PC-3 (cell line): ENCODE measurements at regions not wholly inside any gene's neighbourhood (a gene's known extent, or its start where the extent isn't known, plus 50 kb on each side); places are given as distances from the start of the nearest gene placed in this dataset.

Source experiments
- ATAC-seq: fragments of 200-7000 bp; cut with Tn5 transposase; 2 replicates; pipeline ENCODE4 v1.9.1; 2020; ENCODE audit warnings: mild to moderate bottlenecking, moderate library complexity
- BruUV-seq: library from RNA; stranded (reverse); fragments of 400-500 nt; replicated peaks from 2 replicates; lab custom pipeline; 2021; lab: Mats Ljungman, UMichigan
- CTCF ChIA-PET: fragments of 300-600 bp; sonication (Branson Sonifier 250); formaldehyde crosslinking; loops from one replicate; lab custom pipeline; 2022; ENCODE audit warnings: antibody characterized with exemption; lab: Charles Lee
- POLR2A ChIA-PET: fragments of 300-600 bp; sonication (Branson Sonifier 250); formaldehyde crosslinking; loops from one replicate; lab custom pipeline; 2022; ENCODE audit warnings: antibody characterized with exemption; ENCODE audit not compliant: unreplicated experiment; lab: Charles Lee
- DNase-seq: peaks from one replicate; pipeline ENCODE4 v3.0.0-alpha.2; 2015
- H2AFZ ChIP-seq: fragments of 300-600 bp; sonication (generic); 2 replicates; pipeline ENCODE4 v1.6.0; 2016; ENCODE audit warnings: antibody characterized with exemption, low read length
- H3F3A ChIP-seq: fragments of 300-600 bp; sonication (generic); one replicate; pipeline ENCODE4 v1.6.0; 2017; ENCODE audit warnings: antibody characterized with exemption, low read length, control low read depth, mild to moderate bottlenecking; ENCODE audit not compliant: unreplicated experiment
- H3K27ac ChIP-seq: fragments of 300-600 bp; sonication (generic); 2 replicates; pipeline ENCODE4 v1.5.1; 2016; ENCODE audit warnings: mild to moderate bottlenecking, low read length
- H3K27me3 ChIP-seq: fragments of 300-600 bp; sonication (generic); 2 replicates; pipeline ENCODE4 v1.6.1; 2016; ENCODE audit warnings: low read length, mixed read lengths
- H3K36me3 ChIP-seq: fragments of 300-600 bp; sonication (generic); 2 replicates; pipeline ENCODE4 v1.6.1; 2016; ENCODE audit warnings: low read depth, mixed run types, low read length, mixed read lengths
- H3K4me1 ChIP-seq: fragments of 300-600 bp; sonication (generic); 2 replicates; pipeline ENCODE4 v1.5.1; 2016; ENCODE audit warnings: low read length; ENCODE audit not compliant: insufficient read depth
- H3K4me2 ChIP-seq: fragments of 300-600 bp; sonication (generic); 2 replicates; pipeline ENCODE4 v1.6.0; 2016; ENCODE audit warnings: low read length
- H3K4me3 ChIP-seq: fragments of 300-600 bp; sonication (generic); 2 replicates; pipeline ENCODE4 v1.5.1; 2016; ENCODE audit warnings: mild to moderate bottlenecking, low read length, mixed read lengths
- H3K79me2 ChIP-seq: fragments of 300-600 bp; sonication (generic); 2 replicates; pipeline ENCODE4 v1.6.1; 2017; ENCODE audit warnings: low read length, mixed read lengths
- H3K9ac ChIP-seq: fragments of 300-600 bp; sonication (generic); 2 replicates; pipeline ENCODE4 v1.6.0; 2016; ENCODE audit warnings: mild to moderate bottlenecking, low read length
- H3K9me2 ChIP-seq: fragments of 300-600 bp; sonication (generic); replicated peaks from 2 replicates; pipeline ENCODE4 v1.6.1; 2016; ENCODE audit warnings: mixed run types, low read length, mixed read lengths
- H3K9me3 ChIP-seq: fragments of 300-600 bp; sonication (generic); 2 replicates; pipeline ENCODE4 v1.6.1; 2016; ENCODE audit warnings: low read length, mixed read lengths
- H4K20me1 ChIP-seq: fragments of 300-600 bp; sonication (generic); 2 replicates; pipeline ENCODE4 v1.6.1; 2016; ENCODE audit warnings: low read length, mixed read lengths
- CTCF ChIP-seq: fragments of 300-600 bp; sonication (generic); conservative IDR thresholded peaks from 2 replicates; pipeline ENCODE4 v1.5.1; 2017; ENCODE audit warnings: antibody characterized with exemption, low read depth, mild to moderate bottlenecking, low read length
- EZH2 ChIP-seq: fragments of 300-600 bp; sonication (generic); IDR thresholded peaks from one replicate; pipeline ENCODE4 v1.6.1; 2017; ENCODE audit warnings: antibody characterized with exemption, mild to moderate bottlenecking, low read length; ENCODE audit not compliant: unreplicated experiment
- EZH2phosphoT487 ChIP-seq: fragments of 300-600 bp; sonication (generic); IDR thresholded peaks from 2 replicates; pipeline ENCODE4 v1.6.1; 2018; ENCODE audit warnings: mild to moderate bottlenecking, antibody characterized with exemption, low read length, borderline replicate concordance
- intact Hi-C: fragments of 100-400 bp; cut with micrococcal nuclease; formaldehyde crosslinking; loops from 2 replicates; pipeline ENCODE4 v1.9.0; 2023

DNA sequence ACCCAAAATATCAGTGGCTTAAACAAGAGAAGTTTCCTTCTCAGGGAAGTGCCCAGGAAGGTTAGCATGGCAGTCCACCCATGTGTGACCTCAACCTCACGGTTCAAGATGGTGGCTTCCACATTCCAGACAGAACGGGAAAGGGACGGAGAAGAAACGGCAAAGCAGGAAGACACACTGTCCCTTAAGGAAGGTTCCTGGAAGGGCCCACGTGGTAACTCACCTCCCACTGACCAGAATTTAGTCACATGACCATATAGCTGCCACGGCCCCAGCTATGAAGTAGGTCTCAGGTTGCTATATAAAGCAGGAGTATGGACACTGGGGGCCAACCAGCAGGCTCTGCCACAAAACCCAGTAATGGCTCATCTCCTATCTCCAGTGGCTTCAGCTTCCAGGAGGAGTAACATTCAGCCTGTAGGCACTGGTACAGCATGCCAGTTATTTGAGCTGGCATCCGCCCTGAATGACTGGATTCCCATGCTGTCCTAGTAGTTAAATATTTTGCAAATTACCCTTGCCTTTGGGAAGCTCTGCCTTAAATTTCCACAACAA, 278.5 kb upstream of the KLF14 start:
- intact Hi-C loops, result no loop called here
- TF ChIP-seq CTCF (no peak), EZH2 (no peak), EZH2phosphoT487 (no peak)
- H3K9me3 ChIP-seq, result no peaks in the 10 kb centered on the region
- H3K79me2 ChIP-seq, result peaks cover 64% of the 10 kb centered on the region
- H3K4me2 ChIP-seq, result no peak overlapping the region
- no peak overlapping the region for H3K4me3 ChIP-seq
- H3F3A ChIP-seq, result peaks cover 9% of the 10 kb centered on the region
- peaks cover 56% of the 10 kb centered on the region for H3K4me1 ChIP-seq
- no peaks in the 10 kb centered on the region for H4K20me1 ChIP-seq
- CTCF ChIA-PET, result interaction anchor here (0.6 kb wide), 1 partner anchor 21 kb away, joined by 4 read pairs; no protein-coding TSS in a partner anchor
- POLR2A ChIA-PET, result no interaction called here
- H3K9me2 ChIP-seq, result no peaks in the 10 kb centered on the region
- DNase-seq (no peak), ATAC-seq (no peak)
- BruUV-seq, result no TSS peak
- no peaks in the 10 kb centered on the region for H3K36me3 ChIP-seq
- no peak overlapping the region for H2AFZ ChIP-seq
- no peak overlapping the region for H3K27ac ChIP-seq
- H3K9ac ChIP-seq, result no peak overlapping the region
- H3K27me3 ChIP-seq, result no peaks in the 10 kb centered on the region

DNA sequence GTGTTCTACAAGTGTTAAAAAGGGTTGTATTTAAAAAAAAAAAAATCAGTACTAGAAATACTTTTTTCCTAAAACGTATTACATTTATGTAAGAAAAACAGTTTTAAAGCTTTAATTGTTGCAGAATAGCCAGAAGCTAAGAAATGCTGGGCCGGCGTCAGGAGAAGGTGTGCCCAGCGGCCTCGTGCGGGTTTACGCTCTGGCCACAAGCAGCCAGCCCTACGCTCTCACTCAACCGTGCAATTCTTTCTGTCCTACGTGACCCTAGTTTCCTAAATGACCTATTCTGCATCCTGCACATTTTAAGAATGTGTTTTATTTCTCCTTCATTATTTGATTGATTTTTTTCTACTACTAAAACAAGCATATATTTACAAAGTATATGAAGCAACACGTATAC, 279.7 kb upstream of the KLF14 start:
- ATAC-seq (no peak), DNase-seq (no peak)
- CTCF ChIA-PET, result no interaction called here
- no peak overlapping the region for H3K4me2 ChIP-seq
- H3K9ac ChIP-seq, result no peak overlapping the region
- no peaks in the 10 kb centered on the region for H4K20me1 ChIP-seq
- POLR2A ChIA-PET, result no interaction called here
- H3F3A ChIP-seq, result peaks cover 3% of the 10 kb centered on the region
- H3K4me1 ChIP-seq, result peaks cover 44% of the 10 kb centered on the region
- H3K27me3 ChIP-seq, result no peaks in the 10 kb centered on the region
- H3K4me3 ChIP-seq, result no peak overlapping the region
- no peaks in the 10 kb centered on the region for H3K9me2 ChIP-seq
- H3K36me3 ChIP-seq, result no peaks in the 10 kb centered on the region
- H3K27ac ChIP-seq, result no peak overlapping the region
- H3K79me2 ChIP-seq, result peaks cover 52% of the 10 kb centered on the region
- no peak overlapping the region for H2AFZ ChIP-seq
- TF ChIP-seq EZH2 (no peak), EZH2phosphoT487 (no peak), CTCF (no peak)
- intact Hi-C loops, result no loop called here
- H3K9me3 ChIP-seq, result no peaks in the 10 kb centered on the region
- BruUV-seq, result no TSS peak

DNA sequence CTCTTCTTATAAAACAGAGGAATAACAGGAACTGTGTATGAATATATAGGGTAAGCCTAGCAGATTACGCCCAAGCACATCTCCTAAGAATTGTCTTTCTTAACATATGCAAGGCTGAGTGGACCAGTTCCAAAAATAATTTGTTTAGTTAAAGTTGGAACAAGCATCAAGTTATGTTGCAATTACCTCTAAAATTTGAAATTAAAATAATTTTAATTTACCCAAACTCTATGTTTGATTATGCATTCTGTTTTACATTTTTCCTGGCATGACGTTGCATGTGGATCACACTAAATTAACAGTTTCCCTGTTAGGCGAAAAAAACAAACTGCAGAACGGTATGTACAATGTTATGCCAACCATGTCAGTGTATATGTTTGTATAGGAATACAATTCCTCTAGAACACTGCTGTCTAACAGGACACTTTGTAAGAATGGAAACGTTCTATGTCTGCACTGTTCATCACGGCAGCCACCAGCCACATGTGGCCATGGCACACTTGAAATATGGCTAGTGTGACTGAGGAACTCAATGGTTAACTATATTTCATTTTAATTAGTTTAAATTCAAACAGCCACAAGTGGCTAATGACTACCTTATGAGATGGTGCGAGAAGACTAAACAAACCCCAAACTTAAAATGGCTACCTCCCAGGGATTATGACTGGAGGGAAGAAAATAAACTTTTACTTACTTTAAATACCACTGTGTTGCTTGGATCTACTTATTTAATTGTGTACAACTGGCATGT, 281.1 kb upstream of the KLF14 start:
- BruUV-seq, result no TSS peak
- 0 out of 2 replicates have a peak overlapping the region, but pooled peaks have one; percentile 3 for H3K27ac ChIP-seq
- POLR2A ChIA-PET, result no interaction called here

More for the DNA sequence above, 281.1 kb upstream of the KLF14 start:
- TF ChIP-seq EZH2, result no peak
- TF ChIP-seq CTCF, result no peak
- no peak for TF ChIP-seq EZH2phosphoT487
- Histone ChIP-seq H3K9me3 (no peaks in the 10 kb centered on the region), H3K4me1 (peaks cover 32% of the 10 kb centered on the region), H3K27me3 (no peaks in the 10 kb centered on the region), H3K9ac (no peak overlapping the region), H2AFZ (no peak overlapping the region), H3K36me3 (no peaks in the 10 kb centered on the region), H3F3A (no peaks in the 10 kb centered on the region), H3K9me2 (no peaks in the 10 kb centered on the region), H3K4me2 (no peak overlapping the region), H3K4me3 (no peak overlapping the region), H4K20me1 (no peaks in the 10 kb centered on the region), H3K79me2 (peaks cover 41% of the 10 kb centered on the region)
- no peak for ATAC-seq
- intact Hi-C loops, result no loop called here
- CTCF ChIA-PET, result no interaction called here
- DNase-seq, result no peak
